Upper lobe of right lung (tissue), 1 donor: ENCODE measurements at regions not wholly inside any gene's neighbourhood (a gene's known extent, or its start where the extent isn't known, plus 50 kb on each side); places are given as distances from the start of the nearest gene placed in this dataset.

ENCODE experiments used
- ATAC-seq: fragments of 200-7000 bp; cut with Tn5 transposase; one replicate; pipeline ENCODE4 v1.9.1; 2020; ENCODE audit warnings: mild to moderate bottlenecking, moderate library complexity
- DNase-seq: peaks from one replicate; pipeline ENCODE4 v3.0.0-alpha.2; 2020
- H3K27ac ChIP-seq: fragments of 200-600 bp; one replicate; pipeline ENCODE4 v1.8.0; 2022
- H3K27me3 ChIP-seq: fragments of 200-600 bp; one replicate; pipeline ENCODE4 v1.8.0; 2022; ENCODE audit warnings: mild to moderate bottlenecking
- H3K36me3 ChIP-seq: fragments of 200-600 bp; one replicate; pipeline ENCODE4 v1.8.0; 2022
- H3K4me1 ChIP-seq: fragments of 200-600 bp; one replicate; pipeline ENCODE4 v1.8.0; 2022
- H3K4me3 ChIP-seq: fragments of 200-600 bp; one replicate; pipeline ENCODE4 v1.8.0; 2022; ENCODE audit warnings: mild to moderate bottlenecking
- H3K9me3 ChIP-seq: fragments of 200-600 bp; one replicate; pipeline ENCODE4 v1.8.0; 2022
- intact Hi-C: fragments of 100-400 bp; cut with DNase I; formaldehyde crosslinking; loops from one replicate; pipeline ENCODE4 v1.11.0; 2022
- TF ChIP-seq, protein P1 (sequence below): fragments of 200-600 bp; IDR thresholded peaks from one replicate; pipeline ENCODE4 v1.8.0; 2022; ENCODE audit warnings: antibody characterized with exemption
- donor health status: DM: no; HTN: yes; CAD: no; lungs with severe emphysema.

DNA sequence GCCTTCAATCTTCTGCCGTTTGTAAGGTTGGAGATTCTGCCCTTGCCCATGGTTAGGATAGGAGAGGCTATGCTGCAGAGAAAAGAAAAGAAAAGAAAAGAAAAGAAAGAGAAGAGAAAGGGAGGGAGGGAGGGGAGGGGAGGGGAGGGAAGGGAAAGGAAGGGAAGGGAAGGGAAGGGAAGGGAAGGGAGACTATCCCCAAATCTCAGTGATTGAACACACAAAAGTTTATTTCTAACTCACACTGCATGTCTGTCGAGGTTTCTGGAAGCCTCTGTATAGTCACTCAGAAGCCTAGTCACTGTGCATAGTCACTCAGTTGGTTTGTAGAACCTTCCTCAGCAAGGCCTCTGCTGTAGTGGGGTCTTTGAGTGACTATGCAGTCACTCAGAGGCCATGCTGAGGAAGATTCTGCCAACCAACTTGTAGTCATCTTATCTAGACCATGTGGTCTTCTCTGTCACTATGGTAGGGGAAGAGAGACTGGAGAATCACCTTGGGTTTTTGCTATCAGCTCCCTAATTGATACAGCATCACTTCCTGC, 52.3 kb upstream of the ABCC9 start:
- Histone ChIP-seq H3K4me3 (no peak overlapping the region), H3K9me3 (no peaks in the 10 kb centered on the region), H3K36me3 (no peaks in the 10 kb centered on the region), H3K4me1 (no peaks in the 10 kb centered on the region), H3K27ac (no peak overlapping the region), H3K27me3 (no peaks in the 10 kb centered on the region)
- TF ChIP-seq, protein P1, sequence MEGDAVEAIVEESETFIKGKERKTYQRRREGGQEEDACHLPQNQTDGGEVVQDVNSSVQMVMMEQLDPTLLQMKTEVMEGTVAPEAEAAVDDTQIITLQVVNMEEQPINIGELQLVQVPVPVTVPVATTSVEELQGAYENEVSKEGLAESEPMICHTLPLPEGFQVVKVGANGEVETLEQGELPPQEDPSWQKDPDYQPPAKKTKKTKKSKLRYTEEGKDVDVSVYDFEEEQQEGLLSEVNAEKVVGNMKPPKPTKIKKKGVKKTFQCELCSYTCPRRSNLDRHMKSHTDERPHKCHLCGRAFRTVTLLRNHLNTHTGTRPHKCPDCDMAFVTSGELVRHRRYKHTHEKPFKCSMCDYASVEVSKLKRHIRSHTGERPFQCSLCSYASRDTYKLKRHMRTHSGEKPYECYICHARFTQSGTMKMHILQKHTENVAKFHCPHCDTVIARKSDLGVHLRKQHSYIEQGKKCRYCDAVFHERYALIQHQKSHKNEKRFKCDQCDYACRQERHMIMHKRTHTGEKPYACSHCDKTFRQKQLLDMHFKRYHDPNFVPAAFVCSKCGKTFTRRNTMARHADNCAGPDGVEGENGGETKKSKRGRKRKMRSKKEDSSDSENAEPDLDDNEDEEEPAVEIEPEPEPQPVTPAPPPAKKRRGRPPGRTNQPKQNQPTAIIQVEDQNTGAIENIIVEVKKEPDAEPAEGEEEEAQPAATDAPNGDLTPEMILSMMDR: no peak
- intact Hi-C loops: loop anchor here (5.0 kb wide), 1 partner anchor 296 kb away; no protein-coding TSS in a partner anchor
- no peak for DNase-seq
- no peak for ATAC-seq

DNA sequence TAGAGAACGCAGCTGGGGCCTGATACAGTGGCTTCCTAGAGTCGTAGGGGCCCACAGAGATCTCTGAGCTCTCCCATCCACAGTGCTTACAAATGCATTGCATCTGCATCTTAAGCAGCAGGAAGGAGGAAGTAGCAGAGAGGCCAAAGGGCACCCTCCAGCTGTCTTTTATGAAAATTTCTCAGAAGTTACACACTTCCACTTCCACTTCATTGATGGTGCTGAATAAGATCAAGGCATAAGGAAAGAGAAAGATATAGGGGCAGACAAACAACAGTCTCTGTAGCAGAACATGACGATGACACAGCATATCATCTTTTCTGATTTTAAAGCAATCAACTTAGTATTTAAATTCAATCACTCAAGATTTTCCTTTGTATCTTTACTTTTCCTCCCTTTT, 51.6 kb upstream of the ABCC9 start:
- DNase-seq (no peak), ATAC-seq (peak; percentile 76)
- H3K27me3 ChIP-seq: no peaks in the 10 kb centered on the region
- no peaks in the 10 kb centered on the region for H3K36me3 ChIP-seq
- no peaks in the 10 kb centered on the region for H3K9me3 ChIP-seq
- no peaks in the 10 kb centered on the region for H3K4me1 ChIP-seq
- intact Hi-C loops: loop anchor here (5.0 kb wide), 1 partner anchor 296 kb away; no protein-coding TSS in a partner anchor
- TF ChIP-seq, protein P1: no peak
- no peak overlapping the region for H3K27ac ChIP-seq
- no peak overlapping the region for H3K4me3 ChIP-seq

GRCh38 chr12:21991526-21991925, 50.3 kb upstream of the ABCC9 start:
- Histone ChIP-seq H3K27me3 (no peaks in the 10 kb centered on the region), H3K4me1 (no peaks in the 10 kb centered on the region), H3K27ac (no peak overlapping the region), H3K4me3 (no peak overlapping the region), H3K36me3 (no peaks in the 10 kb centered on the region), H3K9me3 (no peaks in the 10 kb centered on the region)
- no peak for DNase-seq
- TF ChIP-seq, protein P1: no peak
- intact Hi-C loops: loop anchor here (5.0 kb wide), 1 partner anchor 294 kb away; no protein-coding TSS in a partner anchor
- ATAC-seq: no peak
